Endothelial cell of umbilical vein (primary cell): ENCODE measurements at regions not wholly inside any gene's neighbourhood (a gene's known extent, or its start where the extent isn't known, plus 50 kb on each side); places are given as distances from the start of the nearest gene placed in this dataset.

Source experiments
- EZH2 ChIP-seq: IDR thresholded peaks from 2 replicates; pipeline ENCODE4 v1.6.1; 2012; ENCODE audit warnings: borderline replicate concordance, low read depth, mild to moderate bottlenecking, moderate library complexity, low read length, inconsistent platforms; ENCODE audit not compliant: severe bottlenecking
- TF ChIP-seq, protein P1 (sequence below), 2 donors: IDR thresholded peaks; 1 replicate in 1 of 2; 2 replicates in 1 of 2; pipeline ENCODE4 v1.5.1; 2011; ENCODE audit warnings: low read length in 2 of 2, mild to moderate bottlenecking in 2 of 2, moderate library complexity in 2 of 2, control low read depth in 1 of 2, inconsistent platforms in 1 of 2, low read depth in 1 of 2; ENCODE audit not compliant: insufficient read depth in 1 of 2; ENCODE audit errors: extremely low read depth in 1 of 2

DNA sequence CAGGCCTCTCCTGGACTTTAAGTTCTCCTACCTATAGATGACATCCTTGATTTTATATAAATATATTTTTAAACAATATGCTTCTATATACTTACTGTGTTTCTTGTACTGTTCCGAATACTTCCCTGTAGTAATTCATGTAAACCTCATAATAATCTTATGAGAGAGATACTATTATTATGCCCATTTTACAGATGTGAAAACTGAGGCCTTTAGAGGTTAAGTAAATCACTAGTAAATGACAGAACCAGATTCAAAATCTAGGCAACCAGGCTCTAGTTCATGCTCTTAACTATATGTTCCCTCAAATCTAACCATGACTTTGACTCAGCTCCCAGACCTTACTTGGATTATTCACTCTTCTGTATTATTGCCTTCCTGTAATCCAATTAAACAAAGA, 243.0 kb upstream of the NR4A3 start:
- TF ChIP-seq, protein P1, sequence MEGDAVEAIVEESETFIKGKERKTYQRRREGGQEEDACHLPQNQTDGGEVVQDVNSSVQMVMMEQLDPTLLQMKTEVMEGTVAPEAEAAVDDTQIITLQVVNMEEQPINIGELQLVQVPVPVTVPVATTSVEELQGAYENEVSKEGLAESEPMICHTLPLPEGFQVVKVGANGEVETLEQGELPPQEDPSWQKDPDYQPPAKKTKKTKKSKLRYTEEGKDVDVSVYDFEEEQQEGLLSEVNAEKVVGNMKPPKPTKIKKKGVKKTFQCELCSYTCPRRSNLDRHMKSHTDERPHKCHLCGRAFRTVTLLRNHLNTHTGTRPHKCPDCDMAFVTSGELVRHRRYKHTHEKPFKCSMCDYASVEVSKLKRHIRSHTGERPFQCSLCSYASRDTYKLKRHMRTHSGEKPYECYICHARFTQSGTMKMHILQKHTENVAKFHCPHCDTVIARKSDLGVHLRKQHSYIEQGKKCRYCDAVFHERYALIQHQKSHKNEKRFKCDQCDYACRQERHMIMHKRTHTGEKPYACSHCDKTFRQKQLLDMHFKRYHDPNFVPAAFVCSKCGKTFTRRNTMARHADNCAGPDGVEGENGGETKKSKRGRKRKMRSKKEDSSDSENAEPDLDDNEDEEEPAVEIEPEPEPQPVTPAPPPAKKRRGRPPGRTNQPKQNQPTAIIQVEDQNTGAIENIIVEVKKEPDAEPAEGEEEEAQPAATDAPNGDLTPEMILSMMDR (IDR thresholded peaks at IDR 0.05; ENCODE audit: extremely low read depth in 1 of 2, insufficient read depth in 1 of 2, low read depth in 1 of 2, low read length in 2 of 2), result no peak
- TF ChIP-seq EZH2, result no peak
